Dermis microvascular lymphatic vessel endothelial cell (primary cell): ENCODE measurements at regions not wholly inside any gene's neighbourhood (a gene's known extent, or its start where the extent isn't known, plus 50 kb on each side); places are given as distances from the start of the nearest gene placed in this dataset.
"Not testable (repeated sequence)": the region's sequence is repeated elsewhere in the genome, so short reads cannot be mapped to it uniquely, and the experiment has no call there.

ENCODE experiments used
- DNase-seq, 2 donors: peaks; one replicate each; pipeline versions ENCODE4 v3.0.0 to v3.0.0-alpha.2; 2010; ENCODE audit warnings: low read depth in 2 of 2

- no peak for DNase-seq
These were observed 191.5 kb downstream of the MCHR2 start for GRCh38 chr6:99802396-99803031.

DNA sequence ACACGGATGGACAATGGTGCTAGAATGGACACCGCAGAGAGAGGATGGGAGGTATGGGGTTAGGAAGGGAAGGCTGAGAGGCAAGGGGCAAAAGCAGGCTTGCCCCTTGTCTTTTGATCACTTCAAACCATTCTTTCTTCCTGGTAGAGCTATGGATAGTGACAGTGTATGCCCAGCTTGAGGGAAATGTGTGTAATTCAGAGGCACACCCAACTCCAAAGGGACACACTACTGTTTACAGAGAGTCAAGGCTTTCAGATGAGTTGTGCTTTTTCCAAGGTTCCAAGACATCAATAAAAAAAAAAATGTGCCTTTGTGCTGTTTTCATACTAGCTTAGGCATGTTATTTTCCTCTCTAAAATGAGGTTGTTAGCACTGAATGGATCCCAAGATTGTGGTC lies 185.0 kb downstream of the MCHR2 start:
- DNase-seq: no peak

DNA sequence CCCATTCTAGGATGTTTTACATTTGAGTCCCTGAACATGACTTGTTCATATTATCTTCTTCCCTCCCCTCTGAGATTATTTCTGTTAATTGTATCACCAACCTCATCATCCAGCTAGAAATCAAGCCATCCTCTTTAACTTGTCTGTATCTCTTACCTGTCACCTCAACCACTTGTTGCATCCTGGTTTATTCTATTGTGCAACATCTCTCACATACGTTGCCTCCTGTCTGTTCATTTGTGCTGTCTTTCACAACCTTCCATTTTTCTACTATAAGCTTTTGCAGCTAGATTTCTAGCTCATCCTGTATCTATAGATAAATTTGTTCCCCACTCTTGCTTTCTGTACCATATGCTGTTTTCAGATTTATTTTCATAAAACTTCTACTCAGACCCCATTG lies 183.7 kb downstream of the MCHR2 start:
- no peak for DNase-seq

GRCh38 chr6:99810942-99811620 lies 182.9 kb downstream of the MCHR2 start:
- no peak for DNase-seq

DNA sequence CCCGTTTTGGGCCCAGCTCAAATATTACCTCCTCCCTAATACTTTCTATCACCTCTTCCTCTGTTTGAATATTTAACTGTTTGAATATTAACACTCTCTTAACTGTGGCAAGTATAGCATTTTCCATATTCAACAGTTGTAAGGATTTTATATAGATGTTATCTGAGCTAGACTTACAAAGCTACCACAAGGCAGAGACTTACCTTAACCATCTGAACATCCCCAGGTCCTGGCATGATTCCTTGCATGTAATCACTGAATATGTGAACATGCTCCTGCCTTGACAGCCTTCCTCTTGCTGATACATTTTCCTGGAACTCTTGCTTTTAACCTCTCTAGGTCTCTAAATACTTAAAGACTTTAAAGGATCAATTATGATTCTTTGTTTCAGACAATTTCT lies 182.4 kb downstream of the MCHR2 start:
- DNase-seq: no peak

GRCh38 chr6:99813565-99813964 lies 180.5 kb downstream of the MCHR2 start:
- DNase-seq: no peak

- DNase-seq: no peak
These were observed 179.6 kb downstream of the MCHR2 start for GRCh38 chr6:99814230-99814928.

- no peak for DNase-seq
These were observed 177.2 kb downstream of the MCHR2 start for GRCh38 chr6:99816795-99817194.

DNA sequence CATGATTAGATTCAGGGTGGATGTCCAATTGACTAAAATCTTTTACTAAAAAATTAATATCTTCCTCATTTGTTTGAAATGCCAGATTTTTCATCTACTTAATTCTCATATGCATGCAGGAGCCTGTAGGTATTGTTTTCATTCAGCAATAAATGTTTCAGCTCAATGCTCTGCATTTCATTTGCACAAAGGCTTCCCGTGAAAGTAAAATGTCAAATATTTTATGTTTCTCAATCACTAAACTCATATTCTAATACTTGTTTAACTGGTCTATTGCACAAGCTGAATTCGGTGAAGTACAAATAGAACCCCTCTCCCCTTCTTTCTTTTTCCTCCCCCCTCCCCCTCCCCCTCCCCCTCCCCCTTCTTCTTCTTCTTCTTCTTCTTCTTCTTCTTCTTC lies 175.9 kb downstream of the MCHR2 start:
- DNase-seq: no peak

DNA sequence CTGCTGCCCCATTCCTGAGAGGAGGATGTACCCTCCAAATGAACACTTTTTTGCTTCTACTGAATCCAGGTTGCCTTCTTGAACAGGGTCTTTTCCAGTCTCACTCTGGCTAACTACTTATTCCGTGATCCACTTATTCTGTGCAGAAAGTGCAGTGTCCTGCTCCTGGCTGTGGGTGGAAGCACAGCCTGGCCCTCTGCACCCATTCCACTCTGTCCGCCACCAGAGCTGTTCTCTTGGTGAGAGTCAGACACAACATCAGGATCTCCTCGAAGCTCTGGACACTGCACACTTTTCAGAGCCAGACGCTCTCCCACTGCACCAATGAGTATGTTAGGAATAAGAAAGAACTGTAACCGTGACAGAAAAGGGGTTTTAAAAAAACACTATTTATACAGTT lies 174.2 kb downstream of the MCHR2 start:
- no peak for DNase-seq

GRCh38 chr6:99821164-99821563 lies 172.9 kb downstream of the MCHR2 start:
- DNase-seq: peak; percentile 61 to 75

DNA sequence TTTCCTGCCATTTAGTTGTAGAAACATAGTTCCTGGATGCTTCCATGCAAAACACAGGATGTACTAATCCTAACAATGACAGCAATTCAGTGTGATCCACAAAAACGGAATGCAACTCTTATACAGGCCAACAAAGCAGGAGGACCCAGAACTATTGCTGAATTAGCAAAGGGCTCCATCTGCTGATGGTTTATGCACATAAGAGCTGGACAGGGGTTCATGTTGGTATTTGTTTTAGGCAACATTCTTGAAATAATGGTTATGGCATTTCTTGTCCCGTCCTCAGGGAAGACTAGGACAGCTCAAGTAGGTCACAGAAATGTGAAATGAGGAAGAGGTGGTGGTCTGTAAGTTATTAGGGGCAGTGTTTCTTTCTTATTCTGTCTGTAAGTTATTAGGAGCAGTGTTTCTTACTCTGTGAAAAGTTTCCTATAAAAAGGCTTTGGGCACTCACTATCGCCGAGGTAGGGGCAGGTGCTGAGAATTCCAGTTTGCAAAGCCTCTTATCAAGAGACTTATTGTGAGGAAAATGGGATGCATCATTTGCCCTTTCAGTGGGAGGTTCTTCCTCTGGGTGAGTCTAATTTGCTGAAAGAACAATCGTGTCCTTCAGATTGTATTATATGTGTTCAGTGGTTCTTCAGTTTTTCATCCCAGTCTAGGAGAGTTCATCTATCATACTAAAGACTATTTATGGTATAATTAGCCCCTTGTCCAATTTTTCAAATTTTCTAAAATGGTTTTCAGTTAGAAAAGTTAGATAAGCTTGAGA lies 171.1 kb downstream of the MCHR2 start:
- DNase-seq: peak; percentile 47 to 61

GRCh38 chr6:99823513-99824235 lies 170.3 kb downstream of the MCHR2 start:
- DNase-seq: not testable (repeated sequence)

- no peak for DNase-seq
These were observed 161.0 kb downstream of the MCHR2 start for GRCh38 chr6:99833034-99833433.

DNA sequence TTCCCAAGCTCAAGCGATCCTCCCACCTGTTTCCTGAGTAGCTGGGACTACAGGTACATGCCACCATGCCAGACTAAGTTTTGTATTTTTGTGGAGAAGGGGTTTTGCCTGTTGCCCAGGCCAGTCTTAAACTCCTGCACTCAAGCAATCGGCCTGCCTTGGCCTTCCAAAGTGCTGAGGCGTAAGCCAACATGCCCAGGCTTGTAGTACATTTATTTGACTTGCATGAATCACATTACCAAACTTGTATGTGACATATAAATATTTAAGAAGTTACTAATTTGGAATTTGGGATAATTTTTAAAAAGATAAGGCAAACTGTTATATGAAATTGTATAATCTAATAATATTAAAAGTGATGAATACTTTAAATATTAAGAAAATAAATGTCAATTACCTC lies 157.6 kb downstream of the MCHR2 start:
- no peak for DNase-seq

DNA sequence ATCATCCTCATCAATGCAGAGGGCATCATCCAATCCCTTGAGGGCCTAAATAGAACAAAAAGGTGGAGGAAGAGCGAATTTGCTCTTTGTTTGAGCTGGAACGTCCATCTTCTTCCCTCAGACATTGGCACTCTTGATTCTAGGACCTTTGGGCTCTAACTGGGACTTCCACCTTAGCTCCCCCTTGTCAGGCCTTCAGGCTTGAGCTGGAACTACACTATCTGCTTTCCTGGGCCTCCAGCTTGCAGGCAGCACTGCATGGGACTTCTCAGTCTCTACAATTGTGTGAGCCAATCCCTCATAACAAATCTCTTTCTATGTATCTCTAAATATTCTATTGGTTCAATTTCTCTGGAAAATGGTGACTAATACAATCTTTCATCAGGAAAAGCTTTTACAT lies 155.4 kb downstream of the MCHR2 start:
- no peak for DNase-seq

DNA sequence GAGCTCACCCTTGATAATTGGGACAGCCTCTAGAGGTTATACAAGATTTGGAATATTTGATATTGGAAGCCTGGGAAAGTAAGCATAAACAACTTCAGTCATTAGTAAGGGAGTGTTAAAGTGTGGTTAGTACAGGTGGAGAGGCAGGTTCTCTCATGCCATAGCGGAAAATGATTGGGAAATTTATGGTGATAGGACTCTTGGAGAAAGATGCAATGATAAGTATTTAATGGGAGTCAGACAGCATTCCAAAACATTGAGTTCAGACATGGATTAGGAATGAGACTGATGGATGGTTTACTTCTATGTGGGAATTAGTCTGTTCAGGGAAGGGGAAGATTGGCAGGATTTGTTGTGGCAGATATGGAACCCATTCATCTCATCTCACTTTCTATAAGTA lies 152.7 kb downstream of the MCHR2 start:
- no peak for DNase-seq

DNA sequence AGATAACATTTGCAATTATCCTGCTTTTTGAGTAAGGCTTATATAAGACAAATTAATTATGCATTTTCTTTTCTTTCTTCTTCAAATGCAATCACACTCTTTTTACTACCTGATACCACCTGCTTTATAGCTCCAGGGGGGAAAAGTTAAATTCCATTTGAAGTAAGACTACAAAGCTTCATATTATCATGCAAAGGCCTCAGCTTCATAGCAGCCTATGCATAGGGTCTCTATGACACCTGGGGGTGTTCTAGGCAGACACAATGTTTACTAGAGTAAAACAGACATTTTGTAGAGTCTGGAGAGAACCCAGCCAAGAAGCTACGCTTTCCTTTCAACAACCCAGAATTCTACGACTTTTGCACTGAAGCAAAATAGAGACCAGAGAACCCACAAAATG lies 148.0 kb downstream of the MCHR2 start:
- no peak for DNase-seq

GRCh38 chr6:99850841-99851240 lies 143.2 kb downstream of the MCHR2 start:
- DNase-seq: no peak

- DNase-seq: no peak
These were observed 142.0 kb downstream of the MCHR2 start for GRCh38 chr6:99852031-99852430.

DNA sequence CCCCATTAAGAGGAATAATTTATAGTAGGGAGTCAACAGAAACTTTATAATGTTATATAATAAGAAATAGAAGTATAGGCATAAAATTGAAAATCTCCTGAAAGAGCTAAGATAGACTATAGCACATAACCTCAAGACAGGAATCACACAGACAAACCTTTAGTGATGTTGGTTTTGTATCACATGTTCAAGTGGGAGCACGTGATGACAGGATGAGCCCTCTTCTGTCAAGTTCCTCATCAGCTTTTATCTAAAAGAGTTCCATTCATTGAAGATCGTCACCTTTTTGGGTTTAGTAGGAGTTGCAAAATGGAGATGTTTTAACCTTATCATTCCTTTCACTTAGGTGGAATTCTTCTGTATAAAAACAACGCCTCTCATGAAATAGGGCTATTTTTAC lies 127.0 kb downstream of the MCHR2 start:
- no peak for DNase-seq
